Endothelial cell of umbilical vein (primary cell): ENCODE measurements at regions not wholly inside any gene's neighbourhood (a gene's known extent, or its start where the extent isn't known, plus 50 kb on each side); places are given as distances from the start of the nearest gene placed in this dataset.

Experiments
- BruUV-seq: library from RNA; stranded (reverse); fragments of 400-500 nt; replicated peaks from 2 replicates; lab custom pipeline; 2021; lab: Mats Ljungman, UMichigan
- CTCF ChIA-PET: fragments of 300-600, 350-600 bp; sonication (Branson Sonifier 250); formaldehyde crosslinking; loops from one replicate; lab custom pipeline; 2021; ENCODE audit warnings: antibody characterized with exemption, inconsistent platforms; lab: Charles Lee
- POLR2A ChIA-PET: fragments of 300-600, 350-600 bp; sonication (Branson Sonifier 250); formaldehyde crosslinking; loops from one replicate; lab custom pipeline; 2021; ENCODE audit warnings: antibody characterized with exemption, inconsistent platforms; lab: Charles Lee
- DNase-seq: peaks from one replicate; pipeline ENCODE4 v3.0.0-alpha.2; 2011; ENCODE audit warnings: low read depth, low spot score
- FAIRE-seq: peaks from 2 replicates; lab custom pipeline; 2011; peaks lifted over from hg19 to GRCh38; lab: Jason Lieb, UNC
- H2AFZ ChIP-seq: 2 replicates; pipeline ENCODE4 v1.6.0; 2012; ENCODE audit warnings: low read depth, low read length, control low read depth, inconsistent platforms
- H3K27ac ChIP-seq: 2 replicates; pipeline ENCODE4 v1.5.1; 2011; ENCODE audit warnings: low read depth, mild to moderate bottlenecking, control low read depth, low read length, moderate library complexity; ENCODE audit not compliant: insufficient read depth
- H3K27me3 ChIP-seq, 2 experiments: 2 replicates each; pipeline versions ENCODE4 v1.6.0 to v1.6.1; 2011; ENCODE audit warnings: low read length in 2 of 2, mixed read lengths in 1 of 2; ENCODE audit not compliant: control insufficient read depth in 2 of 2, insufficient read depth in 2 of 2
- H3K36me3 ChIP-seq, 2 experiments: 2 replicates in 1 of 2; 3 replicates in 1 of 2; pipeline ENCODE4 v1.5.1; 2011; ENCODE audit warnings: low read length in 2 of 2, mild to moderate bottlenecking in 1 of 2, moderate library complexity in 1 of 2; ENCODE audit not compliant: control insufficient read depth in 2 of 2, insufficient read depth in 2 of 2; ENCODE audit errors: extremely low read depth in 1 of 2
- H3K4me1 ChIP-seq: 3 replicates; pipeline ENCODE4 v1.5.1; 2011; ENCODE audit warnings: mild to moderate bottlenecking, low read length; ENCODE audit not compliant: control insufficient read depth, insufficient read depth; ENCODE audit errors: extremely low read depth
- H3K4me2 ChIP-seq: 2 replicates; pipeline ENCODE4 v1.6.1; 2011; ENCODE audit warnings: low read length, control low read depth, mixed read lengths; ENCODE audit not compliant: insufficient read depth
- H3K4me3 ChIP-seq, 3 experiments: fragments of 200-600 bp in 1 of 3; sonication (generic), shearing (Covaris generic) in 1 of 3; replicated peaks in 1 of 3; 2 replicates each; pipeline ENCODE4 v1.5.1; 2011 to 2016; ENCODE audit warnings: control low read depth in 3 of 3, low read length in 3 of 3, mild to moderate bottlenecking in 2 of 3, inconsistent platforms in 1 of 3, low read depth in 1 of 3, moderate library complexity in 1 of 3; ENCODE audit not compliant: insufficient read depth in 1 of 3
- H3K79me2 ChIP-seq: 2 replicates; pipeline ENCODE4 v1.6.0; 2012; ENCODE audit warnings: low read length, inconsistent platforms; ENCODE audit not compliant: control insufficient read depth, insufficient read depth
- H3K9ac ChIP-seq: replicated peaks from 2 replicates; pipeline ENCODE3; 2011; ENCODE audit warnings: low read length, control low read depth; ENCODE audit not compliant: insufficient read depth; ENCODE audit errors: extremely low read depth
- H3K9me1 ChIP-seq: replicated peaks from 3 replicates; pipeline ENCODE4 v1.6.0; 2011; ENCODE audit warnings: mild to moderate bottlenecking, low read length; ENCODE audit not compliant: control insufficient read depth, insufficient read depth; ENCODE audit errors: extremely low read depth
- H3K9me3 ChIP-seq: replicated peaks from 2 replicates; pipeline ENCODE4 v1.5.1; 2012; ENCODE audit warnings: low read length, inconsistent platforms; ENCODE audit not compliant: control insufficient read depth, insufficient read depth
- H4K20me1 ChIP-seq: replicated peaks from 2 replicates; pipeline ENCODE3; 2011; ENCODE audit warnings: mild to moderate bottlenecking, low read length; ENCODE audit not compliant: control insufficient read depth, insufficient read depth; ENCODE audit errors: extremely low read depth
- CTCF ChIP-seq, 2 donors: IDR thresholded peaks; 1 replicate in 1 of 2; 2 replicates in 1 of 2; pipeline ENCODE4 v1.5.1; 2011; ENCODE audit warnings: low read length in 2 of 2, mild to moderate bottlenecking in 2 of 2, moderate library complexity in 2 of 2, control low read depth in 1 of 2, inconsistent platforms in 1 of 2, low read depth in 1 of 2; ENCODE audit not compliant: insufficient read depth in 1 of 2; ENCODE audit errors: extremely low read depth in 1 of 2
- EZH2 ChIP-seq: IDR thresholded peaks from 2 replicates; pipeline ENCODE4 v1.6.1; 2012; ENCODE audit warnings: borderline replicate concordance, low read depth, mild to moderate bottlenecking, moderate library complexity, low read length, inconsistent platforms; ENCODE audit not compliant: severe bottlenecking
- FOS ChIP-seq: IDR thresholded peaks from 2 replicates; pipeline ENCODE4 v1.6.1; 2011; ENCODE audit warnings: mild to moderate bottlenecking, low read length, moderate library complexity, borderline replicate concordance; ENCODE audit not compliant: insufficient read depth
- GATA2 ChIP-seq: IDR thresholded peaks from 2 replicates; pipeline ENCODE4 v1.7.0; 2011; ENCODE audit warnings: low read depth, mild to moderate bottlenecking, moderate library complexity, mixed read lengths, low read length; ENCODE audit not compliant: insufficient read length, insufficient read depth
- JUN ChIP-seq: IDR thresholded peaks from 2 replicates; pipeline ENCODE4 v1.6.1; 2011; ENCODE audit warnings: borderline replicate concordance, low read depth; ENCODE audit not compliant: insufficient read length, insufficient read depth
- MAX ChIP-seq: IDR thresholded peaks from 2 replicates; pipeline ENCODE4 v1.6.1; 2011; ENCODE audit not compliant: insufficient read depth, insufficient read length
- MYC ChIP-seq: IDR thresholded peaks from one replicate; pipeline ENCODE4 v1.6.1; 2011; ENCODE audit warnings: mild to moderate bottlenecking, low read depth, low read length
- POLR2A ChIP-seq: IDR thresholded peaks from 2 replicates; pipeline ENCODE4 v1.6.1; 2012; ENCODE audit warnings: low read depth, mild to moderate bottlenecking, control low read depth, low read length
- POLR2AphosphoS5 ChIP-seq: IDR thresholded peaks from 2 replicates; pipeline ENCODE4 v1.6.1; 2012; ENCODE audit warnings: low read depth, mild to moderate bottlenecking, control low read depth, low read length, moderate library complexity; ENCODE audit not compliant: insufficient read depth
- dilution Hi-C: fragments of 300-500 bp; cut with MboI; formaldehyde crosslinking; loops from one replicate; pipeline ENCODE4 v1.15.0; 2019; ENCODE audit warnings: low sequenced_read_pairs; ENCODE audit not compliant: extremely low pct_ligation_motif_present
- intact Hi-C: fragments of 100-400 bp; cut with micrococcal nuclease; formaldehyde crosslinking; loops from one replicate; pipeline ENCODE4 v1.10.0; 2022

GRCh38 chr20:11642866-11643265 is 274.8 kb upstream of the BTBD3 start:
- TF ChIP-seq EZH2, result no peak
- no peak for TF ChIP-seq MAX
- no peak for TF ChIP-seq GATA2
- TF ChIP-seq CTCF (IDR thresholded peaks at IDR 0.05; ENCODE audit: extremely low read depth in 1 of 2, insufficient read depth in 1 of 2, low read depth in 1 of 2, low read length in 2 of 2), result no peak
- TF ChIP-seq POLR2A, result no peak
- TF ChIP-seq FOS, result no peak
- no peak for TF ChIP-seq MYC
- TF ChIP-seq JUN, result no peak
- TF ChIP-seq POLR2AphosphoS5, result no peak
- ChIA-PET CTCF (no interaction called here), POLR2A (no interaction called here)
- H3K9ac ChIP-seq, result no peak overlapping the region
- H2AFZ ChIP-seq, result no peak overlapping the region
- no peak overlapping the region for H3K4me2 ChIP-seq
- H3K9me3 ChIP-seq, result no peaks in the 10 kb centered on the region
- no TSS peak for BruUV-seq
- no peak overlapping the region for H3K4me3 ChIP-seq
- intact Hi-C loops, result no loop called here
- no peaks in the 10 kb centered on the region for H3K9me1 ChIP-seq
- no peaks in the 10 kb centered on the region for H3K27me3 ChIP-seq
- no peak overlapping the region for H3K27ac ChIP-seq
- no peak for FAIRE-seq
- dilution Hi-C loops, result no loop called here
- H3K79me2 ChIP-seq, result no peaks in the 10 kb centered on the region
- DNase-seq, result no peak
- H3K36me3 ChIP-seq, result no peaks in the 10 kb centered on the region
- no peaks in the 10 kb centered on the region for H3K4me1 ChIP-seq
- H4K20me1 ChIP-seq, result no peaks in the 10 kb centered on the region
